RKO (cell line): ENCODE measurements at regions not wholly inside any gene's neighbourhood (a gene's known extent, or its start where the extent isn't known, plus 50 kb on each side); places are given as distances from the start of the nearest gene placed in this dataset.
A peak's percentile ranks its signal among the peaks of the same experiment; 100 is the strongest.

Experiments used
- DNase-seq: peaks from one replicate; pipeline ENCODE4 v3.0.0-alpha.2; 2016; ENCODE audit warnings: low spot score

GRCh38 chr12:73361156-73361863 lies 1089.1 kb downstream of the TRHDE start:
- no peak for DNase-seq

GRCh38 chr12:73361864-73362230 lies 1089.7 kb downstream of the TRHDE start:
- no peak for DNase-seq

GRCh38 chr12:73362666-73363065 lies 1090.5 kb downstream of the TRHDE start:
- DNase-seq = no peak

GRCh38 chr12:73372856-73373255 lies 1100.7 kb downstream of the TRHDE start:
- no peak for DNase-seq

GRCh38 chr12:73374360-73374759 lies 1102.2 kb downstream of the TRHDE start:
- DNase-seq = no peak

DNA sequence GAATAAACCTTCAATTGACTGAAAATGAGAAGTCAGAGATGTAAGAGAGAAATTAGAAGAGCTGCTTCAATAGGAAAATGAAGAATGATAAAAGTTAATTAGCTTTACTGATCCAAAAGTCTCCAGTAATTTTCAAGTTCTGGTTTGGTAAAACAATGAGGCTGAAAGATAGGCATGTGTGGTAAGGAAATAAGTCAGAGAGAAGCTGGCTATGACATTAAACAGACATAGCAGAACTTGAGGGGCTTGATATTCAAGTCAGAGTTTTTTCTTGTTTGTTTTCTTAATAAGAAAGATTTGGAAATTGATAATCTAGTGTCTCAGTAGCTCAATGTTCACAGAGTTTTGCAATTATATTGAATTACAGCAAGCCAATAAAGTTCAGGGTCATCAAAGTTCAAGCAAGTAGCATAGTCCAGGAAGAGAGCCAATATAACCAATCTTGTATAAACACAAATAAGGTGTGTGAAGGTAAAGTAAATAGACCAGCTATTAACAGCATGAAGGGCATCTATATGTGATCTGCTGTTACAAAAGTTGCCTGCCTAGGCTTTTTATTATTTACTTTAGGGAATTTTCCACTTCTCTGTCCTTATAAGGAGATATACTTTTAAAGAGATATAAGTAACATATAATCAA lies 1111.5 kb downstream of the TRHDE start:
- no peak for DNase-seq

- DNase-seq = no peak
Measured at GRCh38 chr12:73384592-73384991, 1112.4 kb downstream of the TRHDE start.

DNA sequence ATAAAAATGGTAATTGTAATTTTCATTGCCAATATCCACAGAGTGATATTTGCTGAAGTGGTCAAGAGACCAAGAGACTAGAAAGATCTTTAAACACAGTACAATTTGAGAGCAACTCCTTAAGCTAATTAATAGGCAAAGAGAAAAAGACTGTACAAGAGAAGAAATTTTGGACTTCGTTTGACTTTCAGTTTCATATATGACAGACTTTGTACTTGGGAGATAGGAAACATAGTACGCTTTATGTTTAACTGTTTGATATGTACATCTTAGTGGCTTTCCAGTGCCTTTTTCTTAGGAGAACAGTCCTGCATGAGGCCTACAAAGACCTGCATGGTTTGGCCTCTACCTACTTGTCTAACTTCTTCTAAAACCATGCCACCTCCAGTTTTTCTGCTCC lies 1118.1 kb downstream of the TRHDE start:
- DNase-seq = no peak

GRCh38 chr12:73413051-73413450 lies 1124.6 kb upstream of the ATXN7L3B start:
- DNase-seq = no peak

GRCh38 chr12:73413974-73414373 lies 1123.7 kb upstream of the ATXN7L3B start:
- no peak for DNase-seq

DNA sequence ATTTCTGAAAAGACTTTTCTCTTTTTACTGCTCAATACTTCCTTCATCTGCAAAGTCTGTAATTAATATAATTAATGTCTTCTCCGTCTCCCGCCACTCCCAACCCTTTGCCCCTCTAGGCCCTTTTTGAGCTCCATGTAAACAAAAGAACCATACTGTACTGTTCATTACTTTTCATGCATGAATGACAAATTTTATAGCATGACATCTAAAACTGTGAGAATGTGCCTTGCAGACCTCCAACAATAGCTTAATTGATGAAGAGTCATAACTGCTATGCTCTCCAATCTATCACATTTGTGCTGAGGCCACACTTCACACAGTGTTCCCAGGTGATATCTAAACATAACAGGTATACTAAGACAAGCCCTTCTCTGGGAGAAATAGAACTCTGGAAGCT lies 1122.7 kb upstream of the ATXN7L3B start:
- DNase-seq = no peak

- DNase-seq = no peak
Measured at GRCh38 chr12:73418541-73418940, 1119.1 kb upstream of the ATXN7L3B start.

- DNase-seq = peak; percentile 86
Measured at GRCh38 chr12:73421832-73422231, 1115.8 kb upstream of the ATXN7L3B start.

DNA sequence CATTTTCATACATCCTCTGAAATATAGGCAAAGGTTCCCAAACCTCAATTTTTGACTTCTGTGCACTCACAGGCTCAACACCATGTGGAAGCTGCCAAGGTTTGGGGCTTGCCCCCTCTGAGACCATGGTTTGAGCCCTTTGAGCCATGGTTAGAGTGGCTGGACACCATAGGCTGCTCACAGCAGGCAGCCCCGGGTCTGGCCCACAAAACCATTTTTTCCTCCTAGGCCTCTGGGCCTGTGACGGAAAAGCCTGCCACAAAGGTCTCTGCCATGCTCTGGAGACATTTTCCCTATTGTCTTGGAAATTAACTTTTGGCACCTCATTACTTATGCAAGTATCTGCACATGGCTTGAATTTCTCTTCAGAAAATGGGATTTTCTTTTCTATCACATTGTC lies 1113.2 kb upstream of the ATXN7L3B start:
- DNase-seq = no peak

- DNase-seq = no peak
Measured at GRCh38 chr12:73445658-73446324, 1091.8 kb upstream of the ATXN7L3B start.

GRCh38 chr12:73452672-73453469 lies 1084.8 kb upstream of the ATXN7L3B start:
- no peak for DNase-seq

DNA sequence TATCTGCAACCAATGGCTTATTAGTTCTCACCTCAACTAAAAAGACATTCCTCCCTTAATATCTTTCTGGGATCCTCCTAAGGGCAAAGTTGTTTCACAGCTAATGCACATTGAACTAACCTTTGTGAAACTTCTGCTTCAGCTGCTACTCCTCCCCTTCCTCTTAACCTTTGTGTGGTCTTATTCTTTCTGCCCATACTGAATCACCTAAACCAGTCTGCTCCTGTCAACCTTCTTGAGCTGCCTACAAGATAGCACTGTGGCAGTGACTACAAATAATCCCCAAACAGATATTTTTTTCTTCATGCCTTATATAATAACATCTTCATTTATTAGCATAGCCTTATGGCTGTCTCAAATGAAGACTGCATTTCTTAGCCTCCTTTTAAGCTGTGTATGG lies 1077.4 kb upstream of the ATXN7L3B start:
- no peak for DNase-seq

DNA sequence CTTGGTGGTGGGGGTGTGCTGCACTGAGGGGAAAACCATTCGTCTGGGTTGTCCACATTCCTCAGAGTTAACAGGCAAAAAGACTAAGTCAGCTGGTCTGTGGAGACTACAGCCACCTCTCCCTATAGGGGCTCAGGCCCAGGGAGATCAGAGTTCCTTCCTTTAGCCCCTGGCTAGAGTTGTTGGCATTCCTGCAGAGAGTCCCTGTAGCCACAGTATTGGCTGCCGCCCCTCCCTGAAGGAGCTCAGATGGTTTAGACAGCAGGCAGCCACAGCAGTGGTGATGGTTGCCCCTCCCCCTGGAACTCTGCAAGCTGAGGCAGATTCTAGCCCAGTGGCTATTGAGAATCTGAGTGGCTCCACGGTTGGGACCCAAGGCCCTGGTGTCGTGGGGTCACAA lies 1072.5 kb upstream of the ATXN7L3B start:
- DNase-seq = no peak

GRCh38 chr12:73486256-73486655 lies 1051.4 kb upstream of the ATXN7L3B start:
- DNase-seq = no peak

DNA sequence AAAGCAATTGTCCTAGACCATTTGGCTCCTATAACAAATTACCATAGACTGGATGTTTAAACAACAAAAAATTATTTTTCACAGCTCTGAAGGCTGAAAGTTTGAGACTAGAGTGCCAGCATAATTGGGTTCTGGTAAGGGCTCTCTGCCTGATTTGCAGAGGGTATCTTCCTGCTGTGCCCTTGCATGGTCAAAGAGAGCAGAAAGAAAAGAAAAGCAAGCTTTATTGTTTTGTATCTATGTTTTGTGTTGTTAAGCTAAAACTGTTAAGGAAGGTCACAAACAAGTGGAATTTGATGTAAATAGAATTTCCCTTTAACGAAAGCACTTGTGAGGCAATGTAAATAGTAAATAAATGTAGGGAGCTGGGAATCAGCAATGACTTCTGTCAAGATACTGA lies 1031.0 kb upstream of the ATXN7L3B start:
- DNase-seq = no peak

- no peak for DNase-seq
Measured at GRCh38 chr12:73514672-73515071, 1023.0 kb upstream of the ATXN7L3B start.

GRCh38 chr12:73517859-73518258 lies 1019.8 kb upstream of the ATXN7L3B start:
- no peak for DNase-seq

DNA sequence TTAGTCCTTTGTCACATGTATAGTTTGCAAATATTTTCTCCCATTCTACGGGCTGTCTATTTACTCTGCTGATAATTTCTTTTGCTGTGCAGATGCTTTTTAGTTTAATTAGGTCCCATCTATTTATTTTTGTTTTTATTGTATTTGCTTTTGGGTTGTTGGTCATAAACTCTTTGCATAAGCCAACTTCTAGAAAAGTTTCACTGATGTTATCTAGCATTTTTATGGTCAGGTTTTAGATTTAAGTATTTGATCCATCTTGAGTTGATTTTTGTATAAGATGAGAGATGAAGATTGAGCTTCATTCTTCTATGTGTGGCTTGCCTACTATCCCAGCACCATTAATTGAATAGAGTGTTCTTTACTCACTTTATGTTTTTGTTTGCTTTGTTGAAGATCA lies 1008.4 kb upstream of the ATXN7L3B start:
- DNase-seq = no peak
